GM21825 (cell line): ENCODE measurements at regions not wholly inside any gene's neighbourhood (a gene's known extent, or its start where the extent isn't known, plus 50 kb on each side); places are given as distances from the start of the nearest gene placed in this dataset.
A peak's percentile ranks its signal among the peaks of the same experiment; 100 is the strongest.

Source experiments
- ATAC-seq: cut with Tn5 transposase; IDR thresholded peaks from one replicate; pipeline ENCODE4 v1.9.1; 2021; ENCODE audit warnings: mild to moderate bottlenecking, moderate library complexity; ENCODE audit not compliant: unreplicated experiment

GRCh38 chr6:99867026-99867425 lies 127.0 kb downstream of the MCHR2 start:
- no peak for ATAC-seq

GRCh38 chr6:99868074-99868702 lies 125.8 kb downstream of the MCHR2 start:
- peak; percentile 86 for ATAC-seq
